HG03095 (cell line): ENCODE measurements at regions not wholly inside any gene's neighbourhood (a gene's known extent, or its start where the extent isn't known, plus 50 kb on each side); places are given as distances from the start of the nearest gene placed in this dataset.
"Not testable (repeated sequence)": the region's sequence is repeated elsewhere in the genome, so short reads cannot be mapped to it uniquely, and the experiment has no call there.

ENCODE experiments used
- ATAC-seq: cut with Tn5 transposase; IDR thresholded peaks from one replicate; pipeline ENCODE4 v1.9.1; 2021; ENCODE audit warnings: moderate library complexity; ENCODE audit not compliant: unreplicated experiment

GRCh38 chr6:157727629-157728182 lies 95.3 kb upstream of the SNX9 start:
- no peak for ATAC-seq

- ATAC-seq: no peak
Observed at GRCh38 chr6:157728183-157728881, 94.7 kb upstream of the SNX9 start.

GRCh38 chr6:157731221-157731620 lies 91.8 kb upstream of the SNX9 start:
- no peak for ATAC-seq

GRCh38 chr6:157732007-157732406 lies 91.0 kb upstream of the SNX9 start:
- no peak for ATAC-seq

- no peak for ATAC-seq
Observed at GRCh38 chr6:157732416-157733161, 90.5 kb upstream of the SNX9 start.

GRCh38 chr6:157736555-157736954 lies 86.5 kb upstream of the SNX9 start:
- not testable (repeated sequence) for ATAC-seq

- no peak for ATAC-seq
Observed at GRCh38 chr6:157741321-157741947, 81.6 kb upstream of the SNX9 start.

- no peak for ATAC-seq
Observed at GRCh38 chr6:157741948-157742556, 81.0 kb upstream of the SNX9 start.

- ATAC-seq: no peak
Observed at GRCh38 chr6:157744102-157744601, 78.9 kb upstream of the SNX9 start.

GRCh38 chr6:157746897-157747296 lies 76.1 kb upstream of the SNX9 start:
- ATAC-seq: no peak

GRCh38 chr6:157747370-157747769 lies 75.7 kb upstream of the SNX9 start:
- ATAC-seq: no peak

GRCh38 chr6:157748839-157749571 lies 74.0 kb upstream of the SNX9 start:
- no peak for ATAC-seq

GRCh38 chr6:157750973-157751372 lies 72.1 kb upstream of the SNX9 start:
- not testable (repeated sequence) for ATAC-seq

- ATAC-seq: no peak
Observed at GRCh38 chr6:157751547-157752200, 71.4 kb upstream of the SNX9 start.

GRCh38 chr6:157752879-157753278 lies 70.2 kb upstream of the SNX9 start:
- not testable (repeated sequence) for ATAC-seq

- no peak for ATAC-seq
Observed at GRCh38 chr6:157753291-157753690, 69.8 kb upstream of the SNX9 start.

GRCh38 chr6:157753801-157754200 lies 69.2 kb upstream of the SNX9 start:
- not testable (repeated sequence) for ATAC-seq

GRCh38 chr6:157754351-157754750 lies 68.7 kb upstream of the SNX9 start:
- no peak for ATAC-seq

GRCh38 chr6:157755032-157755745 lies 67.9 kb upstream of the SNX9 start:
- no peak for ATAC-seq
